HG03280 (cell line): ENCODE measurements at regions not wholly inside any gene's neighbourhood (a gene's known extent, or its start where the extent isn't known, plus 50 kb on each side); places are given as distances from the start of the nearest gene placed in this dataset.

Experiments
- ATAC-seq: cut with Tn5 transposase; IDR thresholded peaks from one replicate; pipeline ENCODE4 v1.9.1; 2021; ENCODE audit warnings: mild to moderate bottlenecking, moderate library complexity; ENCODE audit not compliant: unreplicated experiment

DNA sequence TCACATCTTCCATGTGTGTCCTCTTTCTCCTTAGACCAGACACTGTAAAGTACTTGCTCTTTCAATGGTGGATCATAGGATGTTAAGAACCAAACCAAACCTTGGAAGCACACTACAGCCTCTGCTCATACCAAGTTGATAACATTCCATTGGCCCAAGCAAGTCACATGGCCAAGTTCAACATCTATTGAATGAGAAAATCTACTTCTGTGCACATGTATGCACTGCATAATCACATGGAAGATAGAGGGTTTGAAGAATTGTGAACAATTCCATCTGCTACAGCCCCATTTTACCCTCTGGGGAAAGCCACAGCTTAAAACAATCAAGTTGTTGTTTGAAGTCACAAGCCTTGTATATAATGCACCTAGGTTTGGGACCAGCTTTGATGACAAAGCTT is 68.2 kb downstream of the MFAP3 start:
- ATAC-seq = no peak

DNA sequence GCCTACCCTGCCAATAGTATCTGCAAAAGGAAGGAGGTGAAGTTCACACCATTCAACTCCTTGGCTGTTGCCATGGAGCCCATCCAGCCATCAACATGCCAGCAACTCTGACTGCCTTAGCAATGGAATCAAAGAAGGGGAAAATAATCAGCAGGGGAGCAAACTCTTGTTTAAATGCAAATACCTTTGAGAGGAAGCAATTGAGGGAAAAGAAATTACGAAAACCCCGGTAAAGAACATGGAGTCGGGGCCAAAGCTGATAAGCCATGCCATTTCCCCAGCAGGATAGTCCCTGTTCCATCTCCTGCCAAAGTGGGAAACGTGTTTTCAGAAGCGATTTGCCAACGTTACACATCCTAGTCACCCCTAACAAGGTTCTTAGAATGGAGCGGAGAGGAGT is 69.0 kb downstream of the MFAP3 start:
- no peak for ATAC-seq

DNA sequence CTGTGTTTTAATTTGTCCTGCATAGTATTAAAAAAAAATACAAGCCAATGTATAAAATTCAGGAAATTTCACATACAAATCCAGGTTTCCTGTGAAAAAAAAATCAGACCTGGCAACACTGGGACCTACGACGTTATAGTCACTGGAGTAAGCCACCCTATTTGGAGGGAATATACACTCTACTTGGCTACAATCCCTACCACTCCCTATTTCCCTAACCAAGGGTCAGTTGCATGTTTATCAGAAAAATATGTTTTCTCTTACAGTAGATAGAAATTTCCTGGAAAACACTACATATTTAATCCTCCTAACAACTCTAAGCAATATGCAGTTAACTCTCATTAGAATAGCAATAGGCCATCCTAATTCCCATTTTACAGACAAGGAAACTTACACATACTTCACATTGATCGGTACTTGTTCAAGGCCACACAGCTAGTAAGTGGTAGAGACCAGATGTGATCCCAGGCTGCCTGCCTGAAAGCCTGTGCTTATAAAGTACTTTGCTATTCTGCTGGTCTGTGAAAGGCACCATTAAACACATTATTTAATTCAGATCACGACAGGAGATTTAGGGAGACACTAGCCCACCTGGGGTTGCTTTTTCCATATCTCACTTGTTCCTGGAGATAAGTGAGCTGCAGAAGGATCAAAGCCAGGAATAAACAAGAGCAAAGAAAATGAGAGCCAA is 70.8 kb downstream of the MFAP3 start:
- no peak for ATAC-seq

DNA sequence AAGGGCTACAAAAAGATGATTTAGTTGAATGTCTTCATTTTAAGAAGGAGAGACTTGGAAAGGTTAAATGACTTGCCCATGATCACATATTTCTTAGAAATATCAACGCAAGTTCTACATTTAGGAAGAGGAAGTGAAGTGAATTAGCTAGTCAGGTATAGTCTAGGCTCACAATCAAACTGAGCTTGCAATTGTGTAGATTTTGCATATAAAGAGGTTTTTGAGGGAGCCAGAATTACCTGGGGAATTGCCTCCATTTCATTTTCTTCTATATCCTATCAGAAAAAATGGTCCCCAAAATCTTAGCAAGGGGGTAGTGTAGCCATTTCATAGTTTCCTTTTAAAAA is 71.3 kb downstream of the MFAP3 start:
- ATAC-seq = no peak

DNA sequence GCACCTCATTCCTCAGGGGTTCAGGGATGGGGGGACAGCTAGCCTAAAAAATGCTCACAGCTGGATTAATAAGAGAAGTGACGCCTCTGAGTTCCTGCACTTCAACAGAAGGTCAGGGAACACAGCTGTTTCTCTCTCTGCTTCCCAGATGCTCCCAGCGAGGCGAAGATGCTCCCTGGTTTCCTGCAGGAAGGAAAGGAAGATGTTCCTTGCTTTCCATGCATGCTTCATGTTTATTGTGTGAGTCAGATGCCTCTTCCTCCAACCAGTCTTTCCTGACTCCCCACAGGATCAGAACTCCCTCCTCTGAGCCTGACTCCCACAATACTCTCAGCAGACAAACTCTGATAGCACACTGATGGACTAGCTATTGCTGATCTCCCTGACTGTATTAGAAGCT is 71.9 kb downstream of the MFAP3 start:
- no peak for ATAC-seq

DNA sequence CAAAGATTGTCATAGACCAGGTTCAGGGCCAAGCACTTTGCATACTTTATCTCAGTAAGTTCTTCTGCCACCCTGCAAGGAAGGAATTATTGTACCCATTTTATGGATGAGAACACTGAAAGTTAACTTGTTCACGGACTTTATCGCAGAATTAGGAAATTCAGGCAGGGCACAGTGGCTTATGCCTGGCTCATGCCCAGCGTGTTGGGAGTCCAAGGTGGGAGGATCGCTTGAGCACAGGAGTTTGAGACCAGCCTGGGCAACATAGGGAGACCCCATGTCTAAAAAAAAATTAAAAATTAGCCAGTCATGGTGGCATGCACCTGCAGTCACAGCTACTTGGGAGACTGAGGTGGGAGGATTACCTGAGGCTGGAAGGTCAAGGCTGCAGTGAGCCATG is 72.4 kb downstream of the MFAP3 start:
- no peak for ATAC-seq

DNA sequence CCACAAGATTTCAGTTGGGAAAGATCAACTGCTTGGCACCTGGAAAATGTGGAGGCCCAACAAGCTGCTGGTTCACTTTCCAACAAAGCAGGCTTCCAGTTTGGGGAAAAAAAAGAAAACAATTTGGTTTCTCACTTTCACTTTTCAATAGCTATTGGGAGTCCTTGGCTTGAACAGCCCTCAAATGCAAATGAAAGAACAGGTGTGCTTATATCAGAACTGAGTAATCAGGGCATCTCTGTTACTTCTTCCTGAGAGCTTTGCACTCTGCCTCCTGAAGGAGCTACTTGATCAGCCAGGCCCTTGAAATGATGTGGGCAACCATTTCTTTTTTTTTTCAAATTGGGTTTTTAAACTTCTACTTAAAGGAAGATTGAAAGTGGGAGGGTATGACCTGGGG is 73.5 kb downstream of the MFAP3 start:
- peak; percentile 53 for ATAC-seq

DNA sequence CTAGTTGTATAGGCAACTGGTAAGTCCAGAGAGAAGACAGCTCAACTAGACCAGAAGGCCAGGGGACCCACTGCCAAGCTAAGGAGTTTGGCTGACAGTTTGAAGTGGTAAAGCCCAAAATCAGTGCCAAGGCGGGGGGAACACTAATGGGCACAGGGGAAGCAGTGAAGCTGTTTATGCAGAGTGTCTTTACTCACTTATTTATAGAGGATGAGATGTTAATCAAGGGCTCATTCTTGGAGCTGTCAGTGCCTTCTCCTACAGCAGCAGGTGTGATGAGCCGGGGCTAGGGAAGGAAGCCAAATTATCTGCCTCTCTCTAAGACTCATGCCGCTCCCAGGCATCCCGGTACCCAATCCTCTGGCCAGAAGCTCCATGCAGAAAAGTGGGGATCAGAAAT is 75.2 kb upstream of the GALNT10 start:
- no peak for ATAC-seq

DNA sequence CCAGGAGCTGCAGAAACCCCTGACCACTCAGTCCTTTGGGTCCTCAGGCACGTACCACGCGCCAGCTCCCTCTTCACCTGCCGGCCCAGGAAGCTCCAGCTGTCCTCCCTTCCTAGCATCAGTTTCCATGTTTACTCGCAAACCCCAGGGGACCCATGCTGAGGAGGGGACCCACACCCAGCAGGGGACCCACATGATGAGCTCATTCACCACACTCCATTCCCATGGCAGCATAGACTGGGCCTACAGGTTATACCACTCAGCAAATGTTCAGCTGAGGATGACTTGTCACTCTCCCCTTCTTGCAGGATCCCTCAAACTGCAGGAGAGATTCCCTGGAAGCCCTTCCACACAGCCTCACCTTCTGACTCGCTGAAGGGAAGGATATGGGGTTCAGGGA is 73.5 kb upstream of the GALNT10 start:
- ATAC-seq = no peak

DNA sequence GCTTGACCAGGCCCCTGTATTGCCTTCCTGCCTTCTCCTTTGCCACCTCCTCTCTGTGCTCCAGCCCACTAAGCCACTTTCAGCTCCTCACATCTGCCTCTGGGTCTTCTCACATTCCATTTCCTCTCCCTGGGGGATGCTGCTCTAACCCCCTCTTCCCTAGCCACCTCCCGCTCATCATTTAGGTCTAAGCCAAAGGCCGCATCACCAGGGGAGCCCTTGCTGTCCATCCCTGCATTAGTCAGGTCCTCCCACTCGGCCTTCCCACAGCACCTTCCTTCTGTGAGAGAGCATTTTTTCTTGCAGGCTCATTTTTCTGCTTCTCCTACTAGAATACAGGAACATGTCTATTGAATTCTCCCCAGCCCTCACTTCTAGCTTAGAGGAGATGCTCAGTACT is 72.6 kb upstream of the GALNT10 start:
- no peak for ATAC-seq

DNA sequence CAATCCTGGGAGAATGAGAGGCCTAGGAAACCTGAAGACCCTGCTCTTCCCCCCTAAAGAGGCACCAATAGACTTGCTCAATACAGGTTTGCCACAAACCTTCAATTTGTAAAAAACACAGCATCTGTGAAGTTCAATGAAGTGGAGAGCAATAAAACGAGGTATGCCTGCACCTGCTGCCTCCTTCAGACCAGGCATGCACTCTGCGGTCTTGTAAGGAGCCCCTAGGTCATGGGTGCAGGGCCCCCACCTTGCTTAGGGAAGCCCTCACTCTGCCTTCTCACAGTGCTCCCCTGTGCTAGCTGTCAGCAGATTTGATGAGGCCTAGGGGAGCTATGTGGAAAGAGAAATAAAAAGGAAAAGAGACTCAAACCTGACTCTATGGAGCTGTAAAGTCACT is 72.1 kb upstream of the GALNT10 start:
- ATAC-seq = no peak

DNA sequence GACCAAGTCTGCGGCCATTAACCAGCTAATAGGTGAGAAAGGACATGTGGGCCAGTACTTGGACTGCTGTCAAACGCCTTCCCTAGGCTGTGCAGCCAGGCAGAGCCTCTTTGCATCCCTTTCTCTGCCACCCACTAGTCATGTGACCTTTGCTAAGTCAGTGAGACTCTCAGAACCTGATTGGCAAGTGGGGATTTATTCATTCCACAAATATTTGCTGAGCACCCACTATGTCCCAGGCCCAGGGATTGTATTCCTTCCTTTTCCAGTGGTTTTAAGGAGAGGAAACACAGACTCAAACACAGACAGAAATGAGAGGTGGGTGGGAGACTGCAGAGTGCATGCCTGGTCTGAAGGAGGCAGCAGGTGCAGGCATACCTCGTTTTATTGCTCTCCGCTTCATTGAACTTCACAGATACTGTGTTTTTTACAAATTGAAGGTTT is 71.6 kb upstream of the GALNT10 start:
- no peak for ATAC-seq

DNA sequence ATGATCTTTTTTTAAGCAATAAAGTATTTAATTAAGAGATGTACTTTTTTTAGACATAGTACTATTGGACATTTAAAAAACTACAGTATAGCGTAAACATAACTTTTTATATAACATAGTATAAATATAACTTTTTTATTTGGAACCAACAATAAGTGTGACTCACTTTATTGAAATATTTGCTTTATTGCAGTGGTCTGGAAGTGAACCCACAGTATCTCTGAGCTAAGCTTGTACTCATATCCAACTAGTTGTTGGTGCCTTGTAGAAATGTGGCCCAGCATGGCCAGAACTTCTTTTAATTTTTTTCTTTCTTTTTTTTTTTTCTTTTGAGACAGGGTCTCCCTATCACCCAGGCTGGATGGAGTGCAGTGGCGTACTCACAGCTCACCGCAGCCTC is 61.5 kb upstream of the GALNT10 start:
- ATAC-seq = no peak

DNA sequence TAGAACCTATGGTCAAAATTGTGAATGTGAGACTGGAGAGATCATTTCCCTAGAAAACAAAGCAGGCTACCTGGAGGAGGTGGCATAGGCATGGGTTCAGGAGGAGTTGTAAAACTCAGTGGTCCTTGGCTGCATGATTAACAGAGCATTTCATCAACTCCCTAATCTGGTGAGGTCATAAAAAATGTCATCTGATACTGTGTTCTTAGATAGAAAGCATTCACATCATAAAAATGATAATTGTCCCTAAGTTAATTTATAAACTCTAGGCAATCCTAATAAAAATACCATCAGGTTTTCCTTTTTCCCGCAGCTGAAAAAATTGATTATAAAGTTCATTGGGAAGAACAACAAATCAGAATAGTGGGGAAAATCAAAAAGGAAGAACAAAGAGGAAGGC is 60.6 kb upstream of the GALNT10 start:
- no peak for ATAC-seq

DNA sequence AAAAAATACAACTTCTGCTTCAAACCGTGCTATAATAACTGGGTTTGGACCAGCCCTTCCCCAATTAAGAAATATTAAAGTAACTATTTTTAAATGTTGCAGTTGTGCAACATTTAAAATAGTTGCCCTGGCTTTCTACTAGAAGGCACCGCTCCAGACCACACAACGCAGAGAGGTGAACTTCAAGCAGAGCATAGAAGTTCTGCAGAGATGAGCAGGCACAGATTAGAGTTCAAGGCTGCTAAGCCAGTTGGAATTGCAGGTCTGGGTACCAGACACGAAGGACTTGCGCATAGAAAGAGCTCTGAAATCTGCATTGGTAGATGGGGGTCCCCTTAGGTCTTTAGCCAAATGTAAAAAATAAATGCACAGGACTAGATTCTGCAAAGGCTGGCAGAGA is 58.7 kb upstream of the GALNT10 start:
- no peak for ATAC-seq

DNA sequence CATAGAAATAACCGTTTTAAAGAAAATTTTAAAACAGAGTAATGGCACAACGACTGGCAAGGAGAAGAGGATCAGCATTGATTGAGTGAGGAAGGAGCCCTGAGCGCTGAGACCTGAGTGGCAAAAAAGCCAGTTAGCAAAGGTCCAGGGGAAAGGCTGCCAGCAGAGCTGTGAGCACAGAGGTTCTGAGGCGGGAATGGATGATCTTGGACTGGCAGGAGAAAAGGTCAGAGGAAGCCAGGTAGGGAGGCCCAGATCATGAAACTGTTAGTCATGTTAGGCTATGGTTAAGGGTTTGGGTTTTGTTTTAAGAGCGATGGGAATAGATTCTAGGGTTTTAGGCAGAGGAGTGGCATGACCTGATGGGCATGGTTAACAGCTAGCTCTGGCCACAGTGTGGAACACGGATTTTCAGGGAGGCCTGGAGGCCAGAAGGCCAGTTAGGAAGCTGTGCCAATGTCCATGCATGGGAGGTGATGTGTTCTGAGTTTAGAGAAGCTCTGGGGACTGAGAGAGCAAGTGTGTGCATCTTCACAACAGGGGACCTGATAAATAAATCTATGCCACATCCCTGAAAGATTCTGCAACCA is 57.7 kb upstream of the GALNT10 start:
- no peak for ATAC-seq

DNA sequence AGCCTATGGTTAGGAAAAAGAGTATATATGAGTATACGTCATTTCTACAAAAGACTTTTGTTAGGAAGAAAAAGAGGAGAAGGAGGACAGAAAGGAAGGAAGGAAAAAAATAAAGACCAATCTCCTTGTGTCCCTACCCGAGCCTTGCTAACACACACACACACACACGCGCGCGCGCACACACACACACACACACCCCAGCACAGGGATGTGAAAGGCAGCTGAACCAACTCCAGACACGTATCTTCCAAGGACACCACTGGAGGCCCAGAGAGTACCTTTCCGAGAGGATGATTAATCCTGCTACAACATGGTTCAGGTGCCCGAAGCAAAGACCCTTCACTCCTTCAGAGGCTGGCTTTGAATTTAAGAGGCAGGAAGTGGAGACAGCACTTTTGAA is 56.9 kb upstream of the GALNT10 start:
- no peak for ATAC-seq

DNA sequence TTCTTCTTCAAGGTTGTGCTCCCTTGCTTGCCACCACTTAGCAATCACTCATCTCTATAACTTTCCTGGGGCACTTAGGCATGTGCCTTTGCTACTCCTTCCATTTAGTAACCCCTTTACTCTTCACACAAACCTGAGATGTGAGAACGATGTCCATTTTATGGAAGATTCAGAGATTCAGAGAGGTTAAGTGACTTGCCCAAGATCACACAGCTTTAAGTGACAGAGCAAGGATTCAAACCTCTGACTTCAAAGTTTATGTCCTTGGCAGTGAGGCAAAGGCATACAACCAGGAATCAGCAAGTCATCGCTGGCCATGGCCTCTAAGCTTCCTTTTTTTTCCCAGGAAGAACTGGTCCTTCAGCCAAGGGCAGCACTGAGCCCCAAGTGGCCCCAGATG is 56.0 kb upstream of the GALNT10 start:
- ATAC-seq = no peak

DNA sequence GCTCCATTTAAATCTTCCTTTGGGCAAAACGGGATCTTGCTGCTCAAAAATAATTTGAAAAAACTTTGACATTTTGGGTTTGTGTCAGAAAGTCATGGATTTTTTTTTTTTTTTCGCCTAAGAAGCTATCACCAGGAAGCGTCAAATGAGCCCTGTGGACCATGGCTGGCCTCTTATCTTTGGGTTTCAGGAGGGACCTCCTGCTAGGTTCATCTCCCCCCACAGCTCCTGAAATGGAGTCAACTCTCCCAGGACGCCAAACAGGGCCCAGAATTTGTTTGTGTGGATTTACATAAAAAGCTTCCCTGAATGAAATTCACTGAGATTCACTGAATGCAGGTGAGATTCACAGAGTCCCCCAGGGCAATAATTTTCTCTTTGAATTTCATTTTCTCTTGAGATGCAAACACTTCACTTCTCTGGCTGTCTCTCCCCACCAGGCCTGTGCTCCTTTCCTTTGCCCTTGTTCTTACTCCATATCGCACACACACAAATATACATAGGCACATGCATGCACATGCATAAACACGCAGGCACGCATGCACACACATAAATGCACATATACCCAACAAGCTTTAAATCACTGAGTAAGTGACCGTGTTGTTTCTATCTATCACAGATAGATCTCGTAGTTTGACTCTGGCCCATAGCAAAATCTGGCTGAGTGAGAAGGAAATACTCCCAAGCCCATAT is 55.3 kb upstream of the GALNT10 start:
- ATAC-seq = no peak

DNA sequence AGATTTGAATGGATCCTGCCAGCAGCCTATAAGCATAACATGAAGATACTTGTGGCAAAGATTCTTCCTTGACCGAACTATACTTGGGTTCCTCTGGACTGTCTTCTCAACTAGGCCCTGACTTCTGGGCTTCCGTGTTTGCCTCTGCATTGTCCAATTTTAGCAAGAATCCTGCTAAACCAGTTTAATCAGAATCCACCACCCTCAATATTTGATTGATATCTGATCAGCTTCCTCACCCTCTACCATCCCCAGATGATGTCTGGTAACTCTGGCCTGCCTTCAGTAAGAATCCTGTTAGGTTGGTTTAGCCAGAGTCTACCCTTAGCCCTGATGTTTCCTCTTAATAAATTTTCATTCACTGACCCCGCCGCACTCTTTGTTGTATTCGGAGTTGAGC is 54.4 kb upstream of the GALNT10 start:
- no peak for ATAC-seq

DNA sequence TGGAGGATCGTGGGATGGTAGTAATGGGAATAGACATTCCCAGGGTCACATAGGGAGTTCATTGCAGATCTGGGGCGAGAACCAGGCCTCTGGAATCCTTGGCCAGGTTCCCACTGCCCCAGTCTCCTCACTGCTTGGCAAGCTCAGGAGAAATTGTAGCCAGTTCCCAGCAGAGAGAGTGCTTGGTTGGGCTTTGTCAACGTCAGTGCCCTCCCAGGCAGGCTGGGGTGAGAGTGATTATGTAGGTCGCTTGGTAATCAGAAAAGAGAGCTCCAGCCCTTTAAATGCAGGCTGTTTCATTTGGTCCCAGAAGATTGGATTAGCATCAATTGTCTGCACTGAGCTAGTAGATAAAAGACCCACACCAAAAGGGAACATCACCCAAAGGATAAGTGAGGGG is 51.8 kb upstream of the GALNT10 start:
- no peak for ATAC-seq

DNA sequence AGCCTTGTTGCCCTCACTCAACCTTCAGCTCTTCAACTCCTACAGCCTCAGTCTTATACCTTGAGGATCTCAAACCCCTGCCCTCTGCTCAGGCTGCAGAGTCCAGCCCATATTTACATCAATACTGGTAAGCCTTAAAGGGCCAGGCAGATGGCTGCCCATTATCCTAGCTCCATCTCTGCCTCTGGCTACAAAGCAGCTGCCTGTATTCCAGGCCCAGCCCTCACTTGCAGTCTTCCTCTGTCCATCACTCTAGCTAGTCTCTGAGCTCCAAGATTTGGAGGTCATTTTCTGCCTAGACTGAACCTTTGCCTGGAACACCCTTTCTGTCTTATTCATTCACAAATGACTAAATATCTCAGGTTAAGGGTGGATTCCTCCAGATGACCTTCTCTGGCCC is 50.2 kb upstream of the GALNT10 start:
- no peak for ATAC-seq
